ENCODE measurements at regions not wholly inside any gene's neighbourhood (a gene's known extent, or its start where the extent isn't known, plus 50 kb on each side); places are given as distances from the start of the nearest gene placed in this dataset.

GRCh38 chr11:135035282-135035681 is 623.2 kb upstream of the B3GAT1 start:
- TF ChIP-seq POU6F1 (CRISPR knock-in tag; IDR thresholded peaks at IDR 0.05; ENCODE audit: borderline replicate concordance, low read depth) (no peak), ARNTL (CRISPR knock-in tag; IDR thresholded peaks at IDR 0.05; ENCODE audit: borderline replicate concordance, low read depth) (no peak)
